HepG2 (cell line): ENCODE measurements at regions not wholly inside any gene's neighbourhood (a gene's known extent, or its start where the extent isn't known, plus 50 kb on each side); places are given as distances from the start of the nearest gene placed in this dataset.

Experiments
- CEBPB ChIP-seq: IDR thresholded peaks from 2 replicates; pipeline ENCODE4 v1.6.1; 2011; ENCODE audit warnings: low read depth, low read length, improper control_type of control experiment, borderline replicate concordance
- CHD2 ChIP-seq: IDR thresholded peaks from 2 replicates; pipeline ENCODE4 v1.6.1; 2011; ENCODE audit warnings: low read depth, low read length, improper control_type of control experiment
- EZH2 ChIP-seq: conservative IDR thresholded peaks from 2 replicates; pipeline ENCODE4 v1.6.1; 2012; ENCODE audit warnings: mild to moderate bottlenecking, low read depth, low read length, moderate library complexity
- LCORL ChIP-seq, 2 experiments: fragments of 450-650 bp in 1 of 2; sonication (generic) in 1 of 2; formaldehyde crosslinking in 1 of 2; IDR thresholded peaks; 2 replicates each; pipeline versions ENCODE4 v1.5.0 to v1.6.1; 2017 to 2020; ENCODE audit warnings: antibody characterized with exemption in 1 of 2, missing genetic modification reagents in 1 of 2
- MAFK ChIP-seq, 2 experiments: IDR thresholded peaks in 1 of 2; conservative IDR thresholded peaks in 1 of 2; 2 replicates each; pipeline ENCODE4 v1.6.1; 2011; ENCODE audit warnings: improper control_type of control experiment in 2 of 2, low read length in 2 of 2
- POLR2A ChIP-seq, 2 experiments: IDR thresholded peaks; 2 replicates each; pipeline ENCODE4 v1.6.1; 2011; ENCODE audit warnings: low read depth in 2 of 2, low read length in 2 of 2, mild to moderate bottlenecking in 1 of 2, moderate library complexity in 1 of 2; ENCODE audit not compliant: insufficient read depth in 1 of 2
- POLR2AphosphoS5 ChIP-seq: IDR thresholded peaks from 2 replicates; pipeline ENCODE4 v1.6.1; 2012; ENCODE audit warnings: low read depth, low read length
- POLR2G ChIP-seq: fragments of 200-400 bp; formaldehyde crosslinking; IDR thresholded peaks from 2 replicates; pipeline ENCODE4 v1.6.1; 2018; ENCODE audit warnings: mild to moderate bottlenecking, low read depth, low read length, moderate library complexity
- SP4 ChIP-seq: sonication (generic); formaldehyde crosslinking; IDR thresholded peaks from 2 replicates; pipeline ENCODE4 v1.8.1; 2023; ENCODE audit warnings: mild to moderate bottlenecking, missing genetic modification reagents
- TCF7L2 ChIP-seq: IDR thresholded peaks from 2 replicates; pipeline ENCODE4 v1.6.1; 2011; ENCODE audit warnings: mild to moderate bottlenecking, low read depth, low read length, moderate library complexity
- ZNF235 ChIP-seq: sonication (generic); formaldehyde crosslinking; IDR thresholded peaks from 2 replicates; pipeline ENCODE4 v1.8.1; 2023; ENCODE audit warnings: mild to moderate bottlenecking, missing genetic modification reagents, borderline replicate concordance
- TF ChIP-seq, protein P1 (sequence below): sonication (generic); formaldehyde crosslinking; conservative IDR thresholded peaks from 2 replicates; pipeline ENCODE4 v1.5.0; 2020; ENCODE audit warnings: missing genetic modification reagents
- TF ChIP-seq, protein P2 (sequence below): sonication (generic); formaldehyde crosslinking; IDR thresholded peaks from 2 replicates; pipeline ENCODE4 v1.5.0; 2020; ENCODE audit warnings: mild to moderate bottlenecking, missing genetic modification reagents, moderate library complexity

GRCh38 chr14:83744891-83745290, 1785.1 kb upstream of the FLRT2 start:
- TF ChIP-seq POLR2G, result no peak
- TF ChIP-seq SP4 (CRISPR knock-in tag), result no peak
- TF ChIP-seq, protein P1, sequence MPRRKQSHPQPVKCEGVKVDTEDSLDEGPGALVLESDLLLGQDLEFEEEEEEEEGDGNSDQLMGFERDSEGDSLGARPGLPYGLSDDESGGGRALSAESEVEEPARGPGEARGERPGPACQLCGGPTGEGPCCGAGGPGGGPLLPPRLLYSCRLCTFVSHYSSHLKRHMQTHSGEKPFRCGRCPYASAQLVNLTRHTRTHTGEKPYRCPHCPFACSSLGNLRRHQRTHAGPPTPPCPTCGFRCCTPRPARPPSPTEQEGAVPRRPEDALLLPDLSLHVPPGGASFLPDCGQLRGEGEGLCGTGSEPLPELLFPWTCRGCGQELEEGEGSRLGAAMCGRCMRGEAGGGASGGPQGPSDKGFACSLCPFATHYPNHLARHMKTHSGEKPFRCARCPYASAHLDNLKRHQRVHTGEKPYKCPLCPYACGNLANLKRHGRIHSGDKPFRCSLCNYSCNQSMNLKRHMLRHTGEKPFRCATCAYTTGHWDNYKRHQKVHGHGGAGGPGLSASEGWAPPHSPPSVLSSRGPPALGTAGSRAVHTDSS (CRISPR knock-in tag), result no peak
- TF ChIP-seq CEBPB, result no peak
- TF ChIP-seq POLR2A (IDR thresholded peaks at IDR 0.05; ENCODE audit: insufficient read depth in 1 of 2, low read depth in 2 of 2, low read length in 2 of 2), result no peak
- no peak for TF ChIP-seq POLR2AphosphoS5
- TF ChIP-seq LCORL (IDR thresholded peaks at IDR 0.05), result no peak
- TF ChIP-seq LCORL (CRISPR knock-in tag; IDR thresholded peaks at IDR 0.05), result no peak
- TF ChIP-seq, protein P2, sequence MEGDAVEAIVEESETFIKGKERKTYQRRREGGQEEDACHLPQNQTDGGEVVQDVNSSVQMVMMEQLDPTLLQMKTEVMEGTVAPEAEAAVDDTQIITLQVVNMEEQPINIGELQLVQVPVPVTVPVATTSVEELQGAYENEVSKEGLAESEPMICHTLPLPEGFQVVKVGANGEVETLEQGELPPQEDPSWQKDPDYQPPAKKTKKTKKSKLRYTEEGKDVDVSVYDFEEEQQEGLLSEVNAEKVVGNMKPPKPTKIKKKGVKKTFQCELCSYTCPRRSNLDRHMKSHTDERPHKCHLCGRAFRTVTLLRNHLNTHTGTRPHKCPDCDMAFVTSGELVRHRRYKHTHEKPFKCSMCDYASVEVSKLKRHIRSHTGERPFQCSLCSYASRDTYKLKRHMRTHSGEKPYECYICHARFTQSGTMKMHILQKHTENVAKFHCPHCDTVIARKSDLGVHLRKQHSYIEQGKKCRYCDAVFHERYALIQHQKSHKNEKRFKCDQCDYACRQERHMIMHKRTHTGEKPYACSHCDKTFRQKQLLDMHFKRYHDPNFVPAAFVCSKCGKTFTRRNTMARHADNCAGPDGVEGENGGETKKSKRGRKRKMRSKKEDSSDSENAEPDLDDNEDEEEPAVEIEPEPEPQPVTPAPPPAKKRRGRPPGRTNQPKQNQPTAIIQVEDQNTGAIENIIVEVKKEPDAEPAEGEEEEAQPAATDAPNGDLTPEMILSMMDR (CRISPR knock-in tag), result no peak
- no peak for TF ChIP-seq CHD2
- TF ChIP-seq TCF7L2, result no peak
- TF ChIP-seq ZNF235 (CRISPR knock-in tag), result no peak
- no peak for TF ChIP-seq EZH2
- TF ChIP-seq MAFK (conservative IDR thresholded peaks at IDR 0.05 in 1 of 2, IDR thresholded peaks at IDR 0.05 in 1 of 2; ENCODE audit: low read length in 2 of 2), result no peak
